HCT116 (cell line): ENCODE measurements at regions not wholly inside any gene's neighbourhood (a gene's known extent, or its start where the extent isn't known, plus 50 kb on each side); places are given as distances from the start of the nearest gene placed in this dataset.

Source experiments
- ATF3 ChIP-seq: IDR thresholded peaks from 2 replicates; pipeline ENCODE4 v1.6.1; 2012
- CTCF ChIP-seq, 3 experiments: fragments of 200-600 bp in 1 of 3; sonication (generic) in 1 of 3; IDR thresholded peaks in 2 of 3; conservative IDR thresholded peaks in 1 of 3; 2 replicates each; pipeline ENCODE4 v1.5.1; 2012 to 2017; ENCODE audit warnings: low read depth in 2 of 3, low read length in 2 of 3, antibody characterized with exemption in 1 of 3, borderline replicate concordance in 1 of 3, control low read depth in 1 of 3, mild to moderate bottlenecking in 1 of 3, mixed read lengths in 1 of 3, mixed run types in 1 of 3, moderate library complexity in 1 of 3; ENCODE audit not compliant: insufficient read depth in 1 of 3
- MAX ChIP-seq: IDR thresholded peaks from 2 replicates; pipeline ENCODE4 v1.6.1; 2012
- POLR2AphosphoS5 ChIP-seq: IDR thresholded peaks from 2 replicates; pipeline ENCODE4 v1.6.1; 2011; ENCODE audit warnings: mild to moderate bottlenecking, low read depth, low read length, moderate library complexity

- TF ChIP-seq POLR2AphosphoS5 = no peak
- no peak for TF ChIP-seq ATF3
- TF ChIP-seq CTCF (IDR thresholded peaks at IDR 0.05 in 2 of 3, conservative IDR thresholded peaks at IDR 0.05 in 1 of 3; ENCODE audit: borderline replicate concordance in 1 of 3, insufficient read depth in 1 of 3, low read depth in 2 of 3, low read length in 2 of 3) = no peak
- TF ChIP-seq MAX = no peak
Observed at GRCh38 chr2:167608487-167608886, 638.9 kb downstream of the STK39 start.
